ENCODE measurements at regions not wholly inside any gene's neighbourhood (a gene's known extent, or its start where the extent isn't known, plus 50 kb on each side); places are given as distances from the start of the nearest gene placed in this dataset.

- no TSS peak for BruUV-seq (replicated peaks)
- intact Hi-C loops (cut with micrococcal nuclease): no loop called here
Measured at GRCh38 chr2:193517615-193518014, 1322.9 kb upstream of the TMEFF2 start.

More at GRCh38 chr2:193517615-193518014, 1322.9 kb upstream of the TMEFF2 start:
- H3K9me1 ChIP-seq (replicated peaks; ENCODE audit: control insufficient read depth, extremely low read depth, insufficient read depth, low read length): no peaks in the 10 kb centered on the region
- ChIA-PET CTCF (no interaction called here), POLR2A (no interaction called here)
- H3K79me2 ChIP-seq (ENCODE audit: control insufficient read depth, insufficient read depth, low read length): no peaks in the 10 kb centered on the region
- no peak overlapping the region for H3K4me3 ChIP-seq (replicated peaks in 1 of 3; ENCODE audit: insufficient read depth in 1 of 3, low read depth in 1 of 3, low read length in 3 of 3)
- H3K27me3 ChIP-seq (ENCODE audit: control insufficient read depth in 2 of 2, insufficient read depth in 2 of 2, low read length in 2 of 2): no peaks in the 10 kb centered on the region
- no peak overlapping the region for H3K9ac ChIP-seq (replicated peaks; ENCODE audit: extremely low read depth, insufficient read depth, low read length)
- no peak overlapping the region for H2AFZ ChIP-seq (ENCODE audit: low read depth, low read length)
- TF ChIP-seq MYC (IDR thresholded peaks at IDR 0.05; ENCODE audit: low read depth, low read length) (no peak), POLR2A (IDR thresholded peaks at IDR 0.05; ENCODE audit: low read depth, low read length) (no peak), FOS (IDR thresholded peaks at IDR 0.05; ENCODE audit: borderline replicate concordance, insufficient read depth, low read length) (no peak), MAX (IDR thresholded peaks at IDR 0.05; ENCODE audit: insufficient read depth, insufficient read length) (no peak), JUN (IDR thresholded peaks at IDR 0.05; ENCODE audit: borderline replicate concordance, insufficient read depth, insufficient read length, low read depth) (no peak), POLR2AphosphoS5 (IDR thresholded peaks at IDR 0.05; ENCODE audit: insufficient read depth, low read depth, low read length) (no peak), CTCF (IDR thresholded peaks at IDR 0.05; ENCODE audit: extremely low read depth in 1 of 2, insufficient read depth in 1 of 2, low read depth in 1 of 2, low read length in 2 of 2) (no peak), EZH2 (IDR thresholded peaks at IDR 0.05; ENCODE audit: borderline replicate concordance, low read depth, low read length, severe bottlenecking) (no peak), GATA2 (IDR thresholded peaks at IDR 0.05; ENCODE audit: insufficient read depth, insufficient read length, low read depth, low read length) (no peak)
- H3K9me3 ChIP-seq (replicated peaks; ENCODE audit: control insufficient read depth, insufficient read depth, low read length): no peaks in the 10 kb centered on the region
- H3K4me1 ChIP-seq (ENCODE audit: control insufficient read depth, extremely low read depth, insufficient read depth, low read length): no peaks in the 10 kb centered on the region
- FAIRE-seq (no peak), DNase-seq (ENCODE audit: low read depth, low spot score) (no peak)
- dilution Hi-C loops (cut with MboI; ENCODE audit: extremely low pct_ligation_motif_present, low sequenced_read_pairs): no loop called here
- no peak overlapping the region for H3K4me2 ChIP-seq (ENCODE audit: insufficient read depth, low read length)
- no peak overlapping the region for H3K27ac ChIP-seq (ENCODE audit: insufficient read depth, low read depth, low read length)
- no peaks in the 10 kb centered on the region for H4K20me1 ChIP-seq (replicated peaks; ENCODE audit: control insufficient read depth, extremely low read depth, insufficient read depth, low read length)
- no peaks in the 10 kb centered on the region for H3K36me3 ChIP-seq (ENCODE audit: control insufficient read depth in 2 of 2, extremely low read depth in 1 of 2, insufficient read depth in 2 of 2, low read length in 2 of 2)

Data from endothelial cell of umbilical vein (primary cell).